Stimulated activated CD8-positive, alpha-beta memory T cell treated with anti-CD3 and anti-CD28 coated beads, Interleukin-2, amount 100 ng/mL, for 48 hours (primary cell): ENCODE measurements at regions not wholly inside any gene's neighbourhood (a gene's known extent, or its start where the extent isn't known, plus 50 kb on each side); places are given as distances from the start of the nearest gene placed in this dataset.
"Not testable (repeated sequence)": the region's sequence is repeated elsewhere in the genome, so short reads cannot be mapped to it uniquely, and the experiment has no call there.

Source experiments
- DNase-seq, 2 donors: peaks; one replicate each; pipeline ENCODE4 v3.0.0-alpha.2; 2020; ENCODE audit warnings: low read depth in 2 of 2

DNA sequence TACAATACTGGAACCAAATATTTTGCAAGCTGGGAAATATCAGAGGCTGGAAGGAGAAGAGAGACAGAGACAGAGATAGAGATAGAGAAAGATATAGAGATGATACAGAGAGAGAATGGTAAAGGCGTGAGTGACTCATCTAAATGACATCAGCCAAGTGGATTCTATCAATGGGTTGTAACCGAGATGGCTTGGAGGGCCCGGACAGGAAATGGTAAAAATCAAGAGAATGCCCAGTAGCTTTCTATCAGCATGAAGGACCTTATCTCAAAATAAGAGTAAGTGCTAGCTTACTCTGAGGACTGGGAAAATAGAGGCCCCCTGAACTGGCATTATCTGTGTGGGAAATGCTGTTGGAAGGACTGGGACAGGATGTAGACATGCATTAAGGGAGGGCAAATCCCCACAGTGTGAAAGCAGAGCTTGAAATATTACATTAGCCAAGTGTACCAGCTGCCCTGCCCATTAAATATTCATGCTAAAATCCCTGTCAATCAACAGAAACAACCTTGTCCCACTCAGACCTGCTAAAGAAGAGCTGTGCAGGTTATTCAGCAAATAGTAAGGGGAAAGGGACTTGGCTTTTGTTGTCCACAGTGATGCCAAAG, 76.6 kb upstream of the ZNF644 start:
- no peak for DNase-seq

DNA sequence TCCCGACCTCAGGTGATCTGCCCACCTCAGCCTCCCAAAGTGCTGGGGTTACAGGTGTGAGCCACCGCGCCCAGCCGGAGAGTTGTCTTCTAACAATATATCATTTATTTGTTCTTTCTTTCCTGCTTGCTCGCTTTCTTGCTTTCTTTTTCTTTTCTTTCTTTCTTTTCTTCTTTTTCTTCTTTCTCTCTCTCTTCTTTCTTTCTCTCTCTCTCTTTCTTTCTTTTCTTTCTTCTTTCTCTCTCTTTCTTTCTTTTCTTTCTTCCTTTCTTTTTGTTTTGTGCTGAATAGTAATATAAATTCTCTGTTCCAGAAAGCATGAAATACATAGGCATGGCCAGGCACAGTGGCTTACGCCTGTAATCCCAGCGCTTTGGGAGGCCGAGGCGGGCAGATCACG, 73.5 kb upstream of the ZNF644 start:
- not testable (repeated sequence) for DNase-seq

DNA sequence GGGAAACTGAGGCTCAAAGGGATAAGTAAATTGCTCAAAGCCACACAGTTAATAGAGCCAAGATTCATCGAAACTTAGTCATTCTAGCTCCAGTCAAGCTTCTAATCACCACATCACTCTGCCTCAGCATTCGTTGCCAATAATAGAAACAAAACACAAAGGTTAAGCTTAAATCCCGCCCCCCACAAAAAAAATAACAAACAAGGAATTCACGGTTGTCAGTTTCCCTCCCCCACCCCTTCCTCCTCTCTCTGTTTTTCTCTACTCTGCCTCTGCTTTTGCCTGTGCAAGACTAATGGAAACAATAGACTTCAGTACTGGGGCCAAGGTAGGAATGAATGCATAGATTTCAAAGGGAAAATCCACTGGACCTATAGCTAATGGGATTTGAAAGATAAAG, 70.7 kb upstream of the ZNF644 start:
- no peak for DNase-seq

DNA sequence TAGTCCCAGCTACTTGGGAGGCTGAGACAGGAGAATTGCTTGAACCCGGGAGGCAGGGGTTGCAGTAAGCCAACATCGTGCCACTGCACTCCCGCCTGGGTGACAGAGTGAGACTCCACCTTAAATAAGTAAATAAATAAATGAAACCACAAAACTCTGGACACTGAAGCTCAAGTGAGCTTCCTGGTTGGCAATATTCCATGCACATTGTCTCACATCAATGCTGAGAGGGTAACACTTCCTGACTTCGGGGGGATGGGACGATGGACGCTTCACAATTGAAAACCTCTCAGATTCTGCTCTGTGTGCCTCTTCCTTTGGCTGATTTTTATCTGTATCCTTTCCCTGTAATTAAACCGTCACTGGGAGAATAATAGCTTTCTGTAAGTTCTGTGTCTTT, 70.0 kb upstream of the ZNF644 start:
- no peak for DNase-seq

DNA sequence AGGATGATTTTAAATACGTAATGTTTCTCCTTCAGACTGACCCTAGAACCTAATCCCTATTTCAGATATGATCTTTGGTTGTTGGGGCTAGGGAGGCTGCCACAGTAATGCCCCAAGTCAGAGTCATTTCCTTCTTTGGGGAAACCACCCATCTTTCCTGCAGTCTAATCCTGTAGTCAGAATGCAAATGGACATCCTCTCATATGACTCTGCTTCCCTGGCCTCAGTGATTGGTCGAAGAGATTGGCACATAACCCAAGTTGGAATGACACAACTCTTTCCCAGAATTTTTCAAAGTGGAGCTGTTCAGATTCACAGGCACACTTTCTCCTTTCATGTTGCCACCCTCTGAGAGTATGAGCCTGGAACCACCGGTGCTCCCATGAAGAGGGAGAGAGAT, 58.8 kb upstream of the ZNF644 start:
- DNase-seq, result no peak

DNA sequence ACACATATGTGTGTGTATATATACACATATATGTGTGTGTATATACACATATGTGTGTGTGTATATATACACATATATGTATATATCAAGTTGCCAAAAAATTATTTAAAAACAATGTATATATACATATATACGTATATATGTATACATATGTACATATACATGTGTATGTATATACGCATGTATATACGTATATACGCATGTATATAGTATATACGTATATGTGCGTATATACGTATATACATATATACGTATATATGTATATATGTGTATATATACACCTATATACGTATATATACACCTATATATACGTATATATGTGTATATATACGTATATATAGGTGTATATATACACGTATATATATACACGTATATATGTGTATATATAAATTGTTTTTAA, 57.0 kb upstream of the ZNF644 start:
- no peak for DNase-seq

DNA sequence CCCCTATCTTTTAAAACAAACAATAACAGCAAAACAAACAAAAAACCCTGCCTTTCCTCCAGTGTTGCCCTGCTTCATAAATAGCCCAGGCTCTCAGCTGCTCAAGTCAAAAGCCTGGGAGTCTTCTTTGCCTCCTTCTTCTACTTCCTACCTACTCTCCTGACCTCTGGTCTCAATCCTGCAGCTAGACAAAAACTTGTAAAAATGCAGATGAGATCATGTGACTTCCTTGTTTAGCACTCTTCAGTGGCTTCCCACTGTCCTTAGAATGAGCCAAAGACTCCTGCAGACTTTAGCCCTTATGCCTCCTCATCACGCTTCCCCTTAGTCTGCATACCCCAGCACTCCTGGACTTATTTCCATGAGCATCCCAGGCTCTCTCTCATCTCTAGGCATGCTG, 55.0 kb upstream of the ZNF644 start:
- DNase-seq, result no peak

DNA sequence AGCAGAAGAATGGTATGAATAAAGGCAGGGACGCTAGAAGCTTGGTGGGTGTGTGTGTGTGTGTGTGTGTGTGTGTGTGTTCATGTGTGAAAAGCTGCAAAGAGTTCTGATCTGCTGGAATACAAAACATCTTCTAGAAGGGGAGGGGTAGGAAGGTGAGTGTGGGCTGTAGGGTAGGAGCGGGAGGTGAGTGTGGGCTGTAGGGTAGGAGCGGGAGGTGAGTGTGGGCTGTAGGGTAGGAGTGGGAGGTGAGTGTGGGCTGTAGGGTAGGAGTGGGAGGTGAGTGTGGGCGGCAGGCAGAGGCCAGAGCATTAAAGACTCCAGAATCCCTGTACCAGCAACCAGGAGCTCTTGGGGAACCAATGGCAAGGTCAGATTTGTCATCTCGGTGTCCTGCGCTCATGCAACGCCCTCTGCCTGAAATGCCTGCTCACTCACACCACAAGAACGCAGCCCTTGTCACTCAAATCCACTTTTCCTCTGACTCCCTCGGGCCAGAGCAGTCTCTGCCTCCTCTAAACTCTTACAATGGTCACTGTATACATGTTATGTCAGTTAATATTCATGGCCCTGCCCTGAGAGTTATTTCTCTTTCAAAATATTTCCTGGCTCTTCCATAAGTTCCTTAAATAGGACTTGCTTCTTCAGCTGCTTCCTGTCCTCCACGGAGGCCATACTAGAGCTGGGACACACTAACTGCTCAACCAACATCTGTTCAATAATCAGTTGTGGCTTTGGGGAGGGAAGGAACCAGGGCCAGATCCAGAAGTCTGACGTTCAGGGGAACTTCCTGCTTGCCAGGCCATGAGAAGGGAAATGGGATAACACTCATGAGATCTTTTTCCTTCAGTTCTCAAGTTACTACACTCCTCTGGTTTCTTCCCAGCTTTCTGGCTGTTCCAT, 53.6 kb upstream of the ZNF644 start:
- DNase-seq, result no peak

DNA sequence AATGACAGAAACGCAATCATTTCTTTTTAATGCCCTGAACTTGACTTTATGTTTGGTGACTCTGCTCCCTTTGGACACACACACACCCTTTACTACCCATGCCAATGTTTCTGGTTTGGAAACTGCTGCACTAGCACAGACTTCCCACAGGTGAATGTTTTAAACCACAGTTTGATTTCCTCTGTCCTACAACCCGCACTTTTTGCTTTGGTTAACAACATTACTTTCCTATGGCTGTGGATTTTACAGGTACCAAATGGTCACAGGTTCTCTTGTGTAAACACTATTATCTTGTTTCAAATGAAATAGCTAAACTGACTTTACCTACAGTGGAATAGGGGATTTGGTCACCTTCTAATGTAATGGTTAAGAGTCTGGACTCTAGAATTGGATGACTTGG, 51.5 kb upstream of the ZNF644 start:
- no peak for DNase-seq

DNA sequence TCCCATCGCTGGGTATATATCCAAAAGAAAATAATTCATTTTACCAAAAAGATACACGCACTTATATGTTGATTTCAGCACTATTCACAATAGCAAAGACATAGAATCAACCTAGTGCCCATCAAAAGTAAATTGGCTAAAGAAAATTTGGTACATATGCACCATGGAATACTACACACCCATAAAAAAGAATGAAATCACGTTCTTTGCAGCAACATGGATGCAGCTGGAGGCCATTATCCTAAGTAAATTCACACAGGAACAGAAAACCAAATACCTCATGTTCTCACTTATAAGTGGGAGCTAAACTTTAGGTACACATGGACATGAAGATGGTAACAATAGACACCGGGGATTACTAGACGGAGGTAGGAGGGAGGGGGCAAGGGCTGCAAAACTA, 50.0 kb upstream of the ZNF644 start:
- DNase-seq, result no peak
